ENCODE measurements at regions not wholly inside any gene's neighbourhood (a gene's known extent, or its start where the extent isn't known, plus 50 kb on each side); places are given as distances from the start of the nearest gene placed in this dataset.

DNA sequence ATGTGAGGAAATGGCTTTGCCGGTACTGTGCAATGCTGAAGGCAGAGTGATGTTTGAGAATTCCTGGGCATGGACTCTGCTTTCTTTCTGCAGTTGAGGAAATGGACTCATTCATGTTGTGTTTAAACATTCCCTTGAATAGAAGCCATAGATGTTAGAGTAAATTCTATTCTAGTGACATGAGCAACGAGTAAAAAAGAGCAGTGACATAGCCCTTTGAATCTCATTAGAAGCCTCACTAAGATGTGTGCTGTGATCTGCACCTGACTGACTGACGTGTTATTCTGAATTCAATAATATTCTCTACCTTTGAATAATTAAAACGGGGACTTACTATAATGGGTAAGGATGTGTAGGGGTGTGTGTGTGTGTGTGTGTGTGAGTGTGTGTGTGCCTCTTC lies 113.7 kb upstream of the KLF4 start:
- TF ChIP-seq, protein P1, sequence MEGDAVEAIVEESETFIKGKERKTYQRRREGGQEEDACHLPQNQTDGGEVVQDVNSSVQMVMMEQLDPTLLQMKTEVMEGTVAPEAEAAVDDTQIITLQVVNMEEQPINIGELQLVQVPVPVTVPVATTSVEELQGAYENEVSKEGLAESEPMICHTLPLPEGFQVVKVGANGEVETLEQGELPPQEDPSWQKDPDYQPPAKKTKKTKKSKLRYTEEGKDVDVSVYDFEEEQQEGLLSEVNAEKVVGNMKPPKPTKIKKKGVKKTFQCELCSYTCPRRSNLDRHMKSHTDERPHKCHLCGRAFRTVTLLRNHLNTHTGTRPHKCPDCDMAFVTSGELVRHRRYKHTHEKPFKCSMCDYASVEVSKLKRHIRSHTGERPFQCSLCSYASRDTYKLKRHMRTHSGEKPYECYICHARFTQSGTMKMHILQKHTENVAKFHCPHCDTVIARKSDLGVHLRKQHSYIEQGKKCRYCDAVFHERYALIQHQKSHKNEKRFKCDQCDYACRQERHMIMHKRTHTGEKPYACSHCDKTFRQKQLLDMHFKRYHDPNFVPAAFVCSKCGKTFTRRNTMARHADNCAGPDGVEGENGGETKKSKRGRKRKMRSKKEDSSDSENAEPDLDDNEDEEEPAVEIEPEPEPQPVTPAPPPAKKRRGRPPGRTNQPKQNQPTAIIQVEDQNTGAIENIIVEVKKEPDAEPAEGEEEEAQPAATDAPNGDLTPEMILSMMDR (conservative IDR thresholded peaks at IDR 0.05; ENCODE audit: low read depth, low read length): no peak
- no peak for TF ChIP-seq POLR2A (IDR thresholded peaks at IDR 0.05; ENCODE audit: low read depth, low read length)
- TF ChIP-seq MAZ (IDR thresholded peaks at IDR 0.05; ENCODE audit: borderline replicate concordance, low read depth, low read length): no peak
- TF ChIP-seq, protein P2, sequence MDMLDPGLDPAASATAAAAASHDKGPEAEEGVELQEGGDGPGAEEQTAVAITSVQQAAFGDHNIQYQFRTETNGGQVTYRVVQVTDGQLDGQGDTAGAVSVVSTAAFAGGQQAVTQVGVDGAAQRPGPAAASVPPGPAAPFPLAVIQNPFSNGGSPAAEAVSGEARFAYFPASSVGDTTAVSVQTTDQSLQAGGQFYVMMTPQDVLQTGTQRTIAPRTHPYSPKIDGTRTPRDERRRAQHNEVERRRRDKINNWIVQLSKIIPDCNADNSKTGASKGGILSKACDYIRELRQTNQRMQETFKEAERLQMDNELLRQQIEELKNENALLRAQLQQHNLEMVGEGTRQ (IDR thresholded peaks at IDR 0.05; ENCODE audit: low read depth, low read length): no peak
- no peak for TF ChIP-seq MAFK (IDR thresholded peaks at IDR 0.05; ENCODE audit: low read depth, low read length)
- TF ChIP-seq CEBPB (IDR thresholded peaks at IDR 0.05; ENCODE audit: low read depth, low read length): no peak
- TF ChIP-seq SMC3 (IDR thresholded peaks at IDR 0.05; ENCODE audit: low read depth, low read length): no peak
